ENCODE measurements at regions not wholly inside any gene's neighbourhood (a gene's known extent, or its start where the extent isn't known, plus 50 kb on each side); places are given as distances from the start of the nearest gene placed in this dataset.

- H3K9ac ChIP-seq (ENCODE audit: low read length): no peak overlapping the region
- Mint-ChIP-seq H3K27ac (ENCODE audit: unreplicated experiment) (no peak overlapping the region), H3K36me3 (ENCODE audit: low read depth, unreplicated experiment) (peaks cover 2% of the 10 kb centered on the region), H3K9me3 (ENCODE audit: unreplicated experiment) (peaks cover 2% of the 10 kb centered on the region), H3K27me3 (ENCODE audit: low read depth, unreplicated experiment) (no peaks in the 10 kb centered on the region), H3K4me3 (ENCODE audit: unreplicated experiment) (no peak overlapping the region), H3K4me1 (ENCODE audit: low read depth, unreplicated experiment) (peaks cover under 1% of the 10 kb centered on the region)
- H3K4me3 ChIP-seq (ENCODE audit: insufficient read depth, low read depth, low read length): no peak overlapping the region
- no peaks in the 10 kb centered on the region for H3K36me3 ChIP-seq (ENCODE audit: insufficient read depth, low read length)
- H4K20me1 ChIP-seq (ENCODE audit: insufficient read depth, low read length): no peaks in the 10 kb centered on the region
- no peaks in the 10 kb centered on the region for H3K9me3 ChIP-seq (ENCODE audit: insufficient read depth, low read depth, low read length)
- no peak overlapping the region for H3K27ac ChIP-seq (ENCODE audit: low read depth, low read length)
- H3K4me1 ChIP-seq (ENCODE audit: insufficient read depth, low read length): no peaks in the 10 kb centered on the region
- no peaks in the 10 kb centered on the region for H3K79me2 ChIP-seq (ENCODE audit: insufficient read depth, low read length)
- no peaks in the 10 kb centered on the region for H3K27me3 ChIP-seq (ENCODE audit: insufficient read depth, low read length)
- no peak overlapping the region for H3K4me2 ChIP-seq (ENCODE audit: low read length)
- H2AFZ ChIP-seq (ENCODE audit: low read depth, low read length): no peak overlapping the region
- DNase-seq (ENCODE audit: low read depth) (no peak), FAIRE-seq (no peak)
- no peak for TF ChIP-seq CTCF (IDR thresholded peaks at IDR 0.05; ENCODE audit: insufficient read depth, low read depth, low read length)
- no peak for TF ChIP-seq EZH2 (IDR thresholded peaks at IDR 0.05; ENCODE audit: insufficient read depth, low read length)
Measured at GRCh38 chr13:107360010-107360409, 792.1 kb upstream of the ARGLU1 start.

GRCh38 chr13:107358866-107359265 is 790.9 kb upstream of the ARGLU1 start:
- H3K79me2 ChIP-seq (ENCODE audit: insufficient read depth, low read length): no peaks in the 10 kb centered on the region
- no peaks in the 10 kb centered on the region for H4K20me1 ChIP-seq (ENCODE audit: insufficient read depth, low read length)
- no peak for TF ChIP-seq CTCF (IDR thresholded peaks at IDR 0.05; ENCODE audit: insufficient read depth, low read depth, low read length)
- TF ChIP-seq EZH2 (IDR thresholded peaks at IDR 0.05; ENCODE audit: insufficient read depth, low read length): no peak
- H3K9me3 ChIP-seq (ENCODE audit: insufficient read depth, low read depth, low read length): no peaks in the 10 kb centered on the region
- Mint-ChIP-seq H3K4me1 (ENCODE audit: low read depth, unreplicated experiment) (no peaks in the 10 kb centered on the region), H3K9me3 (ENCODE audit: unreplicated experiment) (peaks cover 8% of the 10 kb centered on the region), H3K36me3 (ENCODE audit: low read depth, unreplicated experiment) (peaks cover 5% of the 10 kb centered on the region), H3K4me3 (ENCODE audit: unreplicated experiment) (no peak overlapping the region), H3K27ac (ENCODE audit: unreplicated experiment) (no peak overlapping the region), H3K27me3 (ENCODE audit: low read depth, unreplicated experiment) (no peaks in the 10 kb centered on the region)
- H2AFZ ChIP-seq (ENCODE audit: low read depth, low read length): no peak overlapping the region
- H3K4me1 ChIP-seq (ENCODE audit: insufficient read depth, low read length): no peaks in the 10 kb centered on the region
- DNase-seq (ENCODE audit: low read depth) (no peak), FAIRE-seq (no peak)
- no peak overlapping the region for H3K27ac ChIP-seq (ENCODE audit: low read depth, low read length)
- H3K36me3 ChIP-seq (ENCODE audit: insufficient read depth, low read length): no peaks in the 10 kb centered on the region
- no peaks in the 10 kb centered on the region for H3K27me3 ChIP-seq (ENCODE audit: insufficient read depth, low read length)
- no peak overlapping the region for H3K4me2 ChIP-seq (ENCODE audit: low read length)
- no peak overlapping the region for H3K4me3 ChIP-seq (ENCODE audit: insufficient read depth, low read depth, low read length)
- H3K9ac ChIP-seq (ENCODE audit: low read length): no peak overlapping the region

GRCh38 chr13:107351305-107351704 is 783.4 kb upstream of the ARGLU1 start:
- no peak overlapping the region for H3K27ac Mint-ChIP-seq (ENCODE audit: unreplicated experiment)
- Histone ChIP-seq H4K20me1 (ENCODE audit: insufficient read depth, low read length) (no peaks in the 10 kb centered on the region), H3K27me3 (ENCODE audit: insufficient read depth, low read length) (no peaks in the 10 kb centered on the region), H3K79me2 (ENCODE audit: insufficient read depth, low read length) (no peaks in the 10 kb centered on the region), H3K9me3 (ENCODE audit: insufficient read depth, low read depth, low read length) (no peaks in the 10 kb centered on the region), H2AFZ (ENCODE audit: low read depth, low read length) (no peak overlapping the region), H3K4me2 (ENCODE audit: low read length) (no peak overlapping the region), H3K4me1 (ENCODE audit: insufficient read depth, low read length) (no peaks in the 10 kb centered on the region), H3K36me3 (ENCODE audit: insufficient read depth, low read length) (no peaks in the 10 kb centered on the region), H3K9ac (ENCODE audit: low read length) (no peak overlapping the region), H3K27ac (ENCODE audit: low read depth, low read length) (no peak overlapping the region), H3K4me3 (ENCODE audit: insufficient read depth, low read depth, low read length) (no peak overlapping the region)
- peaks cover 12% of the 10 kb centered on the region for H3K9me3 Mint-ChIP-seq (ENCODE audit: unreplicated experiment)
- H3K4me1 Mint-ChIP-seq (ENCODE audit: low read depth, unreplicated experiment): no peaks in the 10 kb centered on the region
- FAIRE-seq (no peak), DNase-seq (ENCODE audit: low read depth) (peak; percentile 31)
- H3K4me3 Mint-ChIP-seq (ENCODE audit: unreplicated experiment): no peak overlapping the region
- H3K36me3 Mint-ChIP-seq (ENCODE audit: low read depth, unreplicated experiment): peaks cover 5% of the 10 kb centered on the region
- TF ChIP-seq CTCF (IDR thresholded peaks at IDR 0.05; ENCODE audit: insufficient read depth, low read depth, low read length) (no peak), EZH2 (IDR thresholded peaks at IDR 0.05; ENCODE audit: insufficient read depth, low read length) (no peak)
- H3K27me3 Mint-ChIP-seq (ENCODE audit: low read depth, unreplicated experiment): no peaks in the 10 kb centered on the region

All from astrocyte (in vitro differentiated cells and primary cell).